ENCODE measurements at regions not wholly inside any gene's neighbourhood (a gene's known extent, or its start where the extent isn't known, plus 50 kb on each side); places are given as distances from the start of the nearest gene placed in this dataset.

- Mint-ChIP-seq H3K36me3 (ENCODE audit: insufficient read depth) (no peaks in the 10 kb centered on the region), H3K27ac (no peak overlapping the region), H3K9me3 (ENCODE audit: low read depth) (peaks cover 3% of the 10 kb centered on the region), H3K27me3 (no peaks in the 10 kb centered on the region), H3K4me1 (ENCODE audit: low read depth) (peaks cover 28% of the 10 kb centered on the region), H3K4me3 (ENCODE audit: low read depth) (no peak overlapping the region)
- TF ChIP-seq CTCF (IDR thresholded peaks at IDR 0.05; ENCODE audit: unreplicated experiment) = no peak
- DNase-seq (ENCODE audit: low spot score, unreplicated experiment) = no peak
Measured at GRCh38 chr2:105186967-105187498, 54.5 kb upstream of the GPR45 start.

GRCh38 chr2:105187531-105187930 is 54.0 kb upstream of the GPR45 start:
- no peaks in the 10 kb centered on the region for H3K36me3 Mint-ChIP-seq (ENCODE audit: insufficient read depth)
- no peaks in the 10 kb centered on the region for H3K27me3 Mint-ChIP-seq
- DNase-seq (ENCODE audit: low spot score, unreplicated experiment) = no peak
- H3K4me3 Mint-ChIP-seq (ENCODE audit: low read depth) = no peak overlapping the region
- no peak for TF ChIP-seq CTCF (IDR thresholded peaks at IDR 0.05; ENCODE audit: unreplicated experiment)
- H3K9me3 Mint-ChIP-seq (ENCODE audit: low read depth) = peaks cover 3% of the 10 kb centered on the region
- H3K4me1 Mint-ChIP-seq (ENCODE audit: low read depth) = peaks cover 28% of the 10 kb centered on the region
- H3K27ac Mint-ChIP-seq = no peak overlapping the region

- Mint-ChIP-seq H3K9me3 (ENCODE audit: low read depth) (peaks cover 3% of the 10 kb centered on the region), H3K27me3 (no peaks in the 10 kb centered on the region), H3K27ac (no peak overlapping the region), H3K4me1 (ENCODE audit: low read depth) (peaks cover 25% of the 10 kb centered on the region), H3K4me3 (ENCODE audit: low read depth) (no peak overlapping the region), H3K36me3 (ENCODE audit: insufficient read depth) (no peaks in the 10 kb centered on the region)
- TF ChIP-seq CTCF (IDR thresholded peaks at IDR 0.05; ENCODE audit: unreplicated experiment) = no peak
- DNase-seq (ENCODE audit: low spot score, unreplicated experiment) = no peak
Measured at GRCh38 chr2:105188343-105188742, 53.2 kb upstream of the GPR45 start.

Measured in progenitor cell of endocrine pancreas (in vitro differentiated cells).